Pancreas (tissue), 10 donors: ENCODE measurements at regions not wholly inside any gene's neighbourhood (a gene's known extent, or its start where the extent isn't known, plus 50 kb on each side); places are given as distances from the start of the nearest gene placed in this dataset.

Source experiments
- ATAC-seq, 4 donors: fragments of 200-7000 bp; cut with Tn5 transposase; one replicate each; pipeline versions ENCODE4 v1.8.0 to v1.9.1; 2020; ENCODE audit warnings: mild to moderate bottlenecking in 4 of 4, moderate library complexity in 4 of 4
- DNase-seq, 6 donors: peaks; one replicate each; pipeline ENCODE4 v3.0.0-alpha.2; 2020
- FAIRE-seq: peaks from 2 replicates; lab custom pipeline; 2012; peaks lifted over from hg19 to GRCh38; lab: Jason Lieb, UNC
- H3K27ac ChIP-seq, 4 donors: fragments of 200-600 bp; sonication (generic); 1 replicate in 3 of 4; 2 replicates in 1 of 4; pipeline versions ENCODE4 v1.5.0 to v1.8.0; 2020
- H3K27me3 ChIP-seq, 4 donors: fragments of 200-600 bp; one replicate each; pipeline ENCODE4 v1.8.0; 2021
- H3K36me3 ChIP-seq, 3 donors: fragments of 200-600 bp; sonication (generic) in 1 of 3; one replicate each; pipeline versions ENCODE4 v1.5.0 to v1.8.0; 2020 to 2021
- H3K4me1 ChIP-seq, 3 donors: fragments of 200-600 bp; one replicate each; pipeline ENCODE4 v1.8.0; 2021
- H3K4me3 ChIP-seq, 4 donors: fragments of 200-600 bp; sonication (generic) in 2 of 4; one replicate each; pipeline versions ENCODE4 v1.5.0 to v1.8.0; 2020 to 2021
- H3K9me3 ChIP-seq, 4 donors: fragments of 200-600 bp; one replicate each; pipeline ENCODE4 v1.8.0; 2021
- WGBS, 2 donors: extraction: QIAGEN DNeasy Blood & Tissue Kit; methylation state at CpG; one replicate each; pipeline ENCODE4 v1.1.7; 2013; 5-methylcytosine and 5-hydroxymethylcytosine counted together
- intact Hi-C, 3 donors: fragments of 100-400 bp; cut with DNase I; formaldehyde crosslinking; loops; one replicate each; pipeline versions ENCODE4 v1.11.1 to v1.14.2; 2022
- TF ChIP-seq, protein P1 (sequence below), 4 donors: fragments of 200-600 bp; sonication (generic) in 3 of 4; IDR thresholded peaks; one replicate each; pipeline versions ENCODE4 v1.5.0 to v1.8.0; 2021; ENCODE audit warnings: antibody characterized with exemption in 4 of 4
- donor health status: healthy with polysubstance abuse.
- donor health status: DM: no; HTN: no; CAD: no; lungs with moderate emphysema.
- donor health status: DM: no; HTN: no; CAD: no.
- donor health status: control.
- donor health status: control.
- donor health status: Bipolar disorder and iron deficiency.
- donor health status: DM: yes; HTN: yes; CAD: no.
- donor health status: DM: no; HTN: no; CAD: no.
- donor health status: DM: no; HTN: no; CAD: no.
- donor health status: DM: yes; HTN: yes; CAD: no.

DNA sequence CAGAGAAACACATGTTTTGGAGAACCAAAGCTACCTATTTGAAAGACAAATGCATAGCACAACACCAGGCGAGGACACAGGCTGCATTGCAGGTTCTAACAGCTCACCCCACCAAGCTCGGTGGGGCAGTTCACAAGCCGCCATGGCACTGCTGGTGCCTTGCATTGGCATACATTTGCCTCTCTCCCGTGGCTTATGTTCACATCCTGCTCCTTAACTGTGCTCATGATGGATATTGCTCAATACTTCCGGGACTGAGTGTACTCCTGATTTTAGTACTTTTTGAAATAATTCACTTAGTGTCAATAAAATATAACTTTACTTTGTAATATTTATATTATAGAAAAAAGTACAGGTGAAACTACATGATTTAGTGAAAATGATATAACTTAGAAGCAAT is 1187.4 kb upstream of the NCAM2 start:
- TF ChIP-seq, protein P1, sequence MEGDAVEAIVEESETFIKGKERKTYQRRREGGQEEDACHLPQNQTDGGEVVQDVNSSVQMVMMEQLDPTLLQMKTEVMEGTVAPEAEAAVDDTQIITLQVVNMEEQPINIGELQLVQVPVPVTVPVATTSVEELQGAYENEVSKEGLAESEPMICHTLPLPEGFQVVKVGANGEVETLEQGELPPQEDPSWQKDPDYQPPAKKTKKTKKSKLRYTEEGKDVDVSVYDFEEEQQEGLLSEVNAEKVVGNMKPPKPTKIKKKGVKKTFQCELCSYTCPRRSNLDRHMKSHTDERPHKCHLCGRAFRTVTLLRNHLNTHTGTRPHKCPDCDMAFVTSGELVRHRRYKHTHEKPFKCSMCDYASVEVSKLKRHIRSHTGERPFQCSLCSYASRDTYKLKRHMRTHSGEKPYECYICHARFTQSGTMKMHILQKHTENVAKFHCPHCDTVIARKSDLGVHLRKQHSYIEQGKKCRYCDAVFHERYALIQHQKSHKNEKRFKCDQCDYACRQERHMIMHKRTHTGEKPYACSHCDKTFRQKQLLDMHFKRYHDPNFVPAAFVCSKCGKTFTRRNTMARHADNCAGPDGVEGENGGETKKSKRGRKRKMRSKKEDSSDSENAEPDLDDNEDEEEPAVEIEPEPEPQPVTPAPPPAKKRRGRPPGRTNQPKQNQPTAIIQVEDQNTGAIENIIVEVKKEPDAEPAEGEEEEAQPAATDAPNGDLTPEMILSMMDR (IDR thresholded peaks at IDR 0.05): no peak
- no peak for FAIRE-seq
- intact Hi-C loops: no loop called here
- Histone ChIP-seq H3K27me3 (no peaks in the 10 kb centered on the region), H3K4me3 (no peak overlapping the region), H3K36me3 (no peaks in the 10 kb centered on the region), H3K4me1 (no peaks in the 10 kb centered on the region), H3K9me3 (no peaks in the 10 kb centered on the region), H3K27ac (no peak overlapping the region)
- peak in 2 of 4 donors; percentile 32 to 58 for ATAC-seq
- WGBS, 2 donors: 41 to 73% methylated on average over 5 of the region's 5 CpGs
- no peak for DNase-seq

DNA sequence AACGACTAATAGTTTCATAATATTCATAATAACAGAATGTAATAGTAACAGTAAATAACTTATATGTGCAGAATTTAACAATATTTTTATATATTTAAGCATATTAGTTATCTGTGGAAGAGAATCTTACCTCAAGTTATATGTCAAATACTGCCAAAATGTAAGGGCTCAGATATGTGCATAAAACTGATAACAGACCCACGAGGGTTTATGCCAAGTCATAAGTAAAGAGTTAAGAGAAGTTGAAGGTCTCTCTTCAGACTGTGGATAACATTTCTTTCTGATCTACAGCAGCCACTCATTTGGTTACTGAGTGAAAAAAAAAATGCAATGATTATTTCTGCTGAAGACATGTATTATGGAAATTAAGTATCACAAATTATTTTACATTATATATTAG is 1167.8 kb upstream of the NCAM2 start:
- no peak for ATAC-seq
- no peak for FAIRE-seq

DNA sequence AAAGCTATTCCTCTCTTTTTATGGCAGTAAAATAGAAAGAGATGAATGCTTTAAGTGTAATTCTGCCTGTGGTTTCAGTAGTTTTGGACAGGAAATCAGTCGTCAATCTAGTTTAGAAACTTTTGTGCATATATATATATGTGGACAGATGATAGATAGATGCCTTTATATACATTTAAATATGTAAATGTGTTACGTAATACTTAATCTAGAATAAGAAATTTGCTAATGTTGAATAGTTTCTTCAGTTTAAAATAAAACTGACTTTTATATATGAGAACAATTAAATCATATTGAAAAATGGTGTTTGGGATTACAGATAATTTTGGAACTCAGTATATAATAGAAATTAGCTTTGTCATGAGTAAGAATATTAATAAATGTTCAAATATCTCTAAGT is 1165.7 kb upstream of the NCAM2 start:
- 86 to 90% methylated on average over 2 of the region's 2 CpGs for WGBS, 2 donors
- no peak overlapping the region for H3K4me3 ChIP-seq
- ATAC-seq (no peak), FAIRE-seq (no peak), DNase-seq (no peak)
- H3K27ac ChIP-seq: no peak overlapping the region
- H3K4me1 ChIP-seq: no peaks in the 10 kb centered on the region
- no peaks in the 10 kb centered on the region for H3K36me3 ChIP-seq
- TF ChIP-seq, protein P1 (IDR thresholded peaks at IDR 0.05): no peak
- no peaks in the 10 kb centered on the region for H3K9me3 ChIP-seq
- no peaks in the 10 kb centered on the region for H3K27me3 ChIP-seq
- intact Hi-C loops: no loop called here

More for the DNA sequence above, 1167.8 kb upstream of the NCAM2 start:
- no peak for DNase-seq
- TF ChIP-seq, protein P1 (IDR thresholded peaks at IDR 0.05): no peak
- Histone ChIP-seq H3K36me3 (no peaks in the 10 kb centered on the region), H3K4me3 (no peak overlapping the region), H3K4me1 (no peaks in the 10 kb centered on the region), H3K27ac (no peak overlapping the region), H3K9me3 (no peaks in the 10 kb centered on the region), H3K27me3 (no peaks in the 10 kb centered on the region)
- 33 to 38% methylated on average over 2 of the region's 2 CpGs for WGBS, 2 donors
- intact Hi-C loops: no loop called here

DNA sequence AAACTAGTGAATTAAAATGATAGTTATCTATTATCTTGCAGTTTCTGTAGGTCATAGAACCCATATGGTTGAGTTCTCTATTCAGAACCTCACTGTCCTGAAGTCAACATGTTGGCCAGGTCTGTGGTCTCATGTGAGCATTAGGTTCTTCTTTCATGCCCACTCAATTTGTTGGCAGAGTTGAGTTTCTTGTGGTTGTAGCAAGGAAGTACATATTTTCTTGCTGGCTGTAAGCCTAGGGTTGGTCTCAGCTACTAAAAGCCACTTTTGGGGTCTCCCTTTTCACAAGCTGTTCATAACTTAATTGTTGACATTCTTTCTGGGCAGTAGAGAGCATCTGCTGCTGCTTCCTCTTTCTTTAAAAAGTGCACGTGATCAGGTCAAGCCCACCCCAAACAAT is 1165.1 kb upstream of the NCAM2 start:
- WGBS, 2 donors: 60 to 65% methylated on average over 1 of the region's 1 CpG
- Histone ChIP-seq H3K4me3 (no peak overlapping the region), H3K27ac (no peak overlapping the region), H3K4me1 (no peaks in the 10 kb centered on the region), H3K36me3 (no peaks in the 10 kb centered on the region), H3K27me3 (no peaks in the 10 kb centered on the region), H3K9me3 (no peaks in the 10 kb centered on the region)
- TF ChIP-seq, protein P1 (IDR thresholded peaks at IDR 0.05): no peak
- ATAC-seq (no peak), FAIRE-seq (no peak), DNase-seq (no peak)
- intact Hi-C loops: no loop called here

DNA sequence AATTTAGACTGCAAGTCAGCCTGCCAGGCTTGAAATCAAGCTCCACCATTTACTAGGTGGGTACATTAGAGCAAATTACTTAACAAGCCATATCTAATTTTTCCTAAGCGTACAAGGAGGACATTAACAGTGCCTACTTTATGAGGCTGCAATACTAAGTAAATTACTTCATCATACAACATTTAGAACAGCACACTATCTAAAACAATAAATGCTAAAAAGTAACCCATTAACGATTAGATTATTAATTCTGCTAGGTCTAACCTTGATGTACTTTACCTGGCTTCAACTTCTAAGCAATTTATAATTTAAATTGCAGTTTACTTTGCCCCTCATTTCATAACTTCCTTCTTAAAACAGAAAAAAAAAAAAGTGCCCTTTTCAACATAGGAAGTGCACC is 1155.6 kb upstream of the NCAM2 start:
- no peaks in the 10 kb centered on the region for H3K9me3 ChIP-seq
- TF ChIP-seq, protein P1 (IDR thresholded peaks at IDR 0.05): no peak
- ATAC-seq (no peak), FAIRE-seq (no peak), DNase-seq (no peak)
- H3K27me3 ChIP-seq: no peaks in the 10 kb centered on the region
- no peak overlapping the region for H3K27ac ChIP-seq
- H3K4me3 ChIP-seq: no peak overlapping the region
- H3K4me1 ChIP-seq: no peaks in the 10 kb centered on the region
- WGBS, 2 donors: 58 to 63% methylated on average over 2 of the region's 2 CpGs
- intact Hi-C loops: no loop called here
- no peaks in the 10 kb centered on the region for H3K36me3 ChIP-seq
